ENCODE measurements at regions not wholly inside any gene's neighbourhood (a gene's known extent, or its start where the extent isn't known, plus 50 kb on each side); places are given as distances from the start of the nearest gene placed in this dataset.

- Histone ChIP-seq H3F3A (ENCODE audit: insufficient read depth, low read length) (no peaks in the 10 kb centered on the region), H3K27ac (ENCODE audit: low read depth, low read length, poor library complexity, severe bottlenecking) (no peak overlapping the region), H3K4me3 (ENCODE audit: low read depth, low read length, poor library complexity, severe bottlenecking) (no peak overlapping the region), H2AFZ (ENCODE audit: low read length) (no peak overlapping the region), H3K9ac (ENCODE audit: low read length) (no peak overlapping the region), H3K9me3 (ENCODE audit: low read length) (no peaks in the 10 kb centered on the region), H3K9me2 (ENCODE audit: low read depth, low read length) (no peaks in the 10 kb centered on the region), H4K20me1 (ENCODE audit: insufficient read depth, low read length) (no peaks in the 10 kb centered on the region), H3K4me2 (ENCODE audit: low read length) (no peak overlapping the region), H3K36me3 (ENCODE audit: insufficient read depth, low read length) (no peaks in the 10 kb centered on the region), H3K27me3 (ENCODE audit: insufficient read depth, low read length) (0 out of 2 replicates have a peak, but pooled peaks cover 4% of the 10 kb centered on the region), H3K79me2 (ENCODE audit: insufficient read depth, low read length) (no peaks in the 10 kb centered on the region), H3K4me1 (ENCODE audit: insufficient read depth, low read length, severe bottlenecking) (no peaks in the 10 kb centered on the region)
- TF ChIP-seq EZH2 (IDR thresholded peaks at IDR 0.05; ENCODE audit: borderline replicate concordance, low read length): no peak
- TF ChIP-seq CTCF (IDR thresholded peaks at IDR 0.05; ENCODE audit: low read length): no peak
Measured at GRCh38 chr12:124685689-124686369, 118.4 kb upstream of the NCOR2 start.

- no peaks in the 10 kb centered on the region for H3K79me2 ChIP-seq (ENCODE audit: insufficient read depth, low read length)
- no peaks in the 10 kb centered on the region for H3K4me1 ChIP-seq (ENCODE audit: insufficient read depth, low read length, severe bottlenecking)
- no peak overlapping the region for H3K4me3 ChIP-seq (ENCODE audit: low read depth, low read length, poor library complexity, severe bottlenecking)
- no peaks in the 10 kb centered on the region for H3K36me3 ChIP-seq (ENCODE audit: insufficient read depth, low read length)
- H4K20me1 ChIP-seq (ENCODE audit: insufficient read depth, low read length): no peaks in the 10 kb centered on the region
- TF ChIP-seq EZH2 (IDR thresholded peaks at IDR 0.05; ENCODE audit: borderline replicate concordance, low read length) (no peak), CTCF (IDR thresholded peaks at IDR 0.05; ENCODE audit: low read length) (no peak)
- no peak overlapping the region for H2AFZ ChIP-seq (ENCODE audit: low read length)
- no peak overlapping the region for H3K27ac ChIP-seq (ENCODE audit: low read depth, low read length, poor library complexity, severe bottlenecking)
- H3K9me2 ChIP-seq (ENCODE audit: low read depth, low read length): no peaks in the 10 kb centered on the region
- H3K4me2 ChIP-seq (ENCODE audit: low read length): no peak overlapping the region
- H3K27me3 ChIP-seq (ENCODE audit: insufficient read depth, low read length): 0 out of 2 replicates have a peak, but pooled peaks cover 4% of the 10 kb centered on the region
- H3K9me3 ChIP-seq (ENCODE audit: low read length): no peaks in the 10 kb centered on the region
- H3K9ac ChIP-seq (ENCODE audit: low read length): no peak overlapping the region
- H3F3A ChIP-seq (ENCODE audit: insufficient read depth, low read length): no peaks in the 10 kb centered on the region
Measured at GRCh38 chr12:124684971-124685688, 117.7 kb upstream of the NCOR2 start.

- no peak overlapping the region for H3K9ac ChIP-seq (ENCODE audit: low read length)
- no peak for TF ChIP-seq EZH2 (IDR thresholded peaks at IDR 0.05; ENCODE audit: borderline replicate concordance, low read length)
- TF ChIP-seq CTCF (IDR thresholded peaks at IDR 0.05; ENCODE audit: low read length): no peak
- no peak overlapping the region for H3K27ac ChIP-seq (ENCODE audit: low read depth, low read length, poor library complexity, severe bottlenecking)
- no peaks in the 10 kb centered on the region for H3K36me3 ChIP-seq (ENCODE audit: insufficient read depth, low read length)
- no peaks in the 10 kb centered on the region for H3F3A ChIP-seq (ENCODE audit: insufficient read depth, low read length)
- H3K27me3 ChIP-seq (ENCODE audit: insufficient read depth, low read length): peaks cover 5% of the 10 kb centered on the region; the same call in 1 of the 2 replicates
- no peak overlapping the region for H3K4me3 ChIP-seq (ENCODE audit: low read depth, low read length, poor library complexity, severe bottlenecking)
- H2AFZ ChIP-seq (ENCODE audit: low read length): no peak overlapping the region
- no peaks in the 10 kb centered on the region for H3K79me2 ChIP-seq (ENCODE audit: insufficient read depth, low read length)
- H3K4me2 ChIP-seq (ENCODE audit: low read length): no peak overlapping the region
- H3K9me2 ChIP-seq (ENCODE audit: low read depth, low read length): no peaks in the 10 kb centered on the region
- no peaks in the 10 kb centered on the region for H4K20me1 ChIP-seq (ENCODE audit: insufficient read depth, low read length)
- no peaks in the 10 kb centered on the region for H3K4me1 ChIP-seq (ENCODE audit: insufficient read depth, low read length, severe bottlenecking)
- no peaks in the 10 kb centered on the region for H3K9me3 ChIP-seq (ENCODE audit: low read length)
Measured at GRCh38 chr12:124684496-124684895, 117.1 kb upstream of the NCOR2 start.

Data from OCI-LY1 (cell line).